ENCODE measurements at regions not wholly inside any gene's neighbourhood (a gene's known extent, or its start where the extent isn't known, plus 50 kb on each side); places are given as distances from the start of the nearest gene placed in this dataset.
"Not testable (repeated sequence)": the region's sequence is repeated elsewhere in the genome, so short reads cannot be mapped to it uniquely, and the experiment has no call there.

GRCh38 chr13:61109741-61110140, 305.9 kb downstream of the PCDH20 start:
- no peaks in the 10 kb centered on the region for H3K4me1 ChIP-seq
- no peak for ATAC-seq
- H3K36me3 ChIP-seq, result no peaks in the 10 kb centered on the region
- H3K4me3 ChIP-seq, result no peak overlapping the region
- H3K27me3 ChIP-seq, result no peaks in the 10 kb centered on the region
- WGBS, 2 donors (ENCODE audit: low coverage in 1 of 2), result 89% methylated on average over 5 of the region's 5 CpGs; no CpG with 5 or more reads in 1 of the 2 donors
- H3K9me3 ChIP-seq, result no peaks in the 10 kb centered on the region
- TF ChIP-seq EP300 (IDR thresholded peaks at IDR 0.05), result no peak
- TF ChIP-seq CTCF (IDR thresholded peaks at IDR 0.05), result no peak
- TF ChIP-seq POLR2AphosphoS5 (IDR thresholded peaks at IDR 0.05), result no peak
- TF ChIP-seq POLR2A (IDR thresholded peaks at IDR 0.05), result no peak
- no peak overlapping the region for H3K27ac ChIP-seq

GRCh38 chr13:61107989-61108388, 307.7 kb downstream of the PCDH20 start:
- no peak overlapping the region for H3K4me3 ChIP-seq
- no peak overlapping the region for H3K27ac ChIP-seq
- no peaks in the 10 kb centered on the region for H3K27me3 ChIP-seq
- TF ChIP-seq POLR2AphosphoS5 (IDR thresholded peaks at IDR 0.05), result no peak
- no peak for ATAC-seq
- no peaks in the 10 kb centered on the region for H3K36me3 ChIP-seq
- no peaks in the 10 kb centered on the region for H3K4me1 ChIP-seq
- 93 to 96% methylated on average over 2 of the region's 2 CpGs for WGBS, 2 donors (ENCODE audit: low coverage in 1 of 2)
- H3K9me3 ChIP-seq, result no peaks in the 10 kb centered on the region

- Histone ChIP-seq H3K4me3 (no peak overlapping the region), H3K27ac (no peak overlapping the region), H3K9me3 (no peaks in the 10 kb centered on the region), H3K4me1 (no peaks in the 10 kb centered on the region), H3K36me3 (no peaks in the 10 kb centered on the region), H3K27me3 (no peaks in the 10 kb centered on the region)
- no peak for ATAC-seq
- TF ChIP-seq POLR2A (IDR thresholded peaks at IDR 0.05) (no peak), CTCF (IDR thresholded peaks at IDR 0.05) (no peak), POLR2AphosphoS5 (IDR thresholded peaks at IDR 0.05) (no peak), EP300 (IDR thresholded peaks at IDR 0.05) (no peak)
Measured at GRCh38 chr13:61095885-61096284, 319.8 kb downstream of the PCDH20 start.

- H3K27me3 ChIP-seq, result no peaks in the 10 kb centered on the region
- no peak for ATAC-seq
- H3K4me3 ChIP-seq, result no peak overlapping the region
- H3K27ac ChIP-seq, result no peak overlapping the region
- no peaks in the 10 kb centered on the region for H3K4me1 ChIP-seq
- no peaks in the 10 kb centered on the region for H3K36me3 ChIP-seq
- H3K9me3 ChIP-seq, result no peaks in the 10 kb centered on the region
- TF ChIP-seq EP300 (IDR thresholded peaks at IDR 0.05) (no peak), POLR2AphosphoS5 (IDR thresholded peaks at IDR 0.05) (no peak), CTCF (IDR thresholded peaks at IDR 0.05) (no peak), POLR2A (IDR thresholded peaks at IDR 0.05) (no peak)
Measured at GRCh38 chr13:61094865-61095264, 320.8 kb downstream of the PCDH20 start.

GRCh38 chr13:61089894-61090293, 325.8 kb downstream of the PCDH20 start:
- H3K36me3 ChIP-seq, H3K27me3 ChIP-seq, H3K27ac ChIP-seq, H3K4me3 ChIP-seq, ATAC-seq, H3K9me3 ChIP-seq, H3K4me1 ChIP-seq: not testable (repeated sequence)
- 56 to 70% methylated on average over 3 to 8 of the region's 8 CpGs for WGBS, 2 donors (ENCODE audit: low coverage in 1 of 2)

- H3K4me1 ChIP-seq, result no peaks in the 10 kb centered on the region
- ATAC-seq, result no peak
- H3K9me3 ChIP-seq, result no peaks in the 10 kb centered on the region
- H3K4me3 ChIP-seq, result no peak overlapping the region
- H3K27me3 ChIP-seq, result no peaks in the 10 kb centered on the region
- 86 to 100% methylated on average over 1 of the region's 1 CpG for WGBS, 2 donors (ENCODE audit: low coverage in 1 of 2)
- no peaks in the 10 kb centered on the region for H3K36me3 ChIP-seq
- no peak overlapping the region for H3K27ac ChIP-seq
- TF ChIP-seq POLR2AphosphoS5 (IDR thresholded peaks at IDR 0.05) (no peak), CTCF (IDR thresholded peaks at IDR 0.05) (no peak), POLR2A (IDR thresholded peaks at IDR 0.05) (no peak), EP300 (IDR thresholded peaks at IDR 0.05) (no peak)
Measured at GRCh38 chr13:61086087-61086486, 329.6 kb downstream of the PCDH20 start.

Measured in gastroesophageal sphincter (tissue), 4 donors.